Endodermal cell (in vitro differentiated cells): ENCODE measurements at regions not wholly inside any gene's neighbourhood (a gene's known extent, or its start where the extent isn't known, plus 50 kb on each side); places are given as distances from the start of the nearest gene placed in this dataset.

Experiments used
- DNase-seq: peaks from one replicate; pipeline ENCODE4 v3.0.0-alpha.2; 2017
- H3K27ac ChIP-seq: 2 replicates; pipeline ENCODE4 v1.5.1; 2013; ENCODE audit warnings: mild to moderate bottlenecking, low read depth, low read length, moderate library complexity
- H3K27me3 ChIP-seq: 2 replicates; pipeline ENCODE4 v1.6.1; 2013; ENCODE audit warnings: mild to moderate bottlenecking, low read length, moderate library complexity; ENCODE audit not compliant: insufficient read depth, control insufficient read depth, poor library complexity, severe bottlenecking
- H3K36me3 ChIP-seq: 2 replicates; pipeline ENCODE4 v1.7.0; 2013; ENCODE audit warnings: mild to moderate bottlenecking, low read length, moderate library complexity; ENCODE audit not compliant: control insufficient read depth, insufficient read depth
- H3K4me1 ChIP-seq: one replicate; pipeline ENCODE4 v1.7.0; 2013; ENCODE audit warnings: low read length; ENCODE audit not compliant: control insufficient read depth, insufficient read depth
- H3K4me3 ChIP-seq: 2 replicates; pipeline ENCODE4 v1.5.1; 2013; ENCODE audit warnings: mild to moderate bottlenecking, low read length, moderate library complexity
- H3K9ac ChIP-seq: 2 replicates; pipeline ENCODE4 v1.6.1; 2013; ENCODE audit warnings: mild to moderate bottlenecking, low read length, moderate library complexity; ENCODE audit not compliant: poor library complexity, severe bottlenecking; ENCODE audit errors: extremely low read depth
- H3K9me3 ChIP-seq: 2 replicates; pipeline ENCODE4 v1.6.1; 2013; ENCODE audit warnings: mild to moderate bottlenecking, low read length, moderate library complexity; ENCODE audit not compliant: control insufficient read depth
- H3K27ac Mint-ChIP-seq: 2 replicates; pipeline ENCODE4 v1.8.0; 2020; ENCODE audit warnings: mixed read lengths
- H3K27me3 Mint-ChIP-seq: 2 replicates; pipeline ENCODE4 v1.8.0; 2021; ENCODE audit warnings: mild to moderate bottlenecking, mixed read lengths; ENCODE audit not compliant: insufficient read depth
- H3K36me3 Mint-ChIP-seq: 2 replicates; pipeline ENCODE4 v1.8.0; 2020; ENCODE audit warnings: low read depth, mixed read lengths
- H3K4me1 Mint-ChIP-seq: 2 replicates; pipeline ENCODE4 v1.8.0; 2020; ENCODE audit warnings: mixed read lengths
- H3K4me3 Mint-ChIP-seq: 2 replicates; pipeline ENCODE4 v1.8.0; 2020; ENCODE audit warnings: mild to moderate bottlenecking, moderate library complexity, mixed read lengths
- H3K9me3 Mint-ChIP-seq: 2 replicates; pipeline ENCODE4 v1.8.0; 2020; ENCODE audit warnings: mild to moderate bottlenecking, mixed read lengths
- WGBS, 2 experiments: methylation state at CpG; one replicate each; pipeline versions ENCODE4 v1.1.5 to v1.1.7; 2013; ENCODE audit warnings: missing lambda C conversion rate in 2 of 2, mixed read lengths in 1 of 2; ENCODE audit not compliant: insufficient coverage in 1 of 2, insufficient read length in 1 of 2; 5-methylcytosine and 5-hydroxymethylcytosine counted together
- TF ChIP-seq, protein P1 (sequence below): fragments of 200-600 bp; sonication (generic); conservative IDR thresholded peaks from 2 replicates; pipeline ENCODE4 v1.5.0; 2021; ENCODE audit warnings: antibody characterized with exemption, mild to moderate bottlenecking

DNA sequence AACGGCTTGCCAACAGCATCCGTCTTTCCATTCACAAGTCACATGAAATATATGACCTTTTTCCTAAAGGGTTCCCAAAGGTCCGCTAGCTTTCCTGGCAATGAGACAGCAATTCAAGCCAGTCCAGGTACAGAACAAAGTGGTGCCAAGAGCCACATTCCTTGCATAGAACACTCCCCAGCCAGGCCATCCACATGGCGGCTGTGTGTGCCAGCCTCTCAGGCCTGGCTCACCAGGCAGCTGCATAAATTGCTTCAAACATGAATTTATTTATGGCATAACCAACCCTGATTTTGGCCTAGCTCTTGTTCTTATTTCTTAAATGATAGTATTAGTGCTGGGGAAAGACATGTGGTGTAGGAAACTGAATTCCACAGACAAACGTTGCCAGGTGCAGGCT is 63.7 kb upstream of the CREB5 start:
- H3K36me3 ChIP-seq = no peaks in the 10 kb centered on the region
- TF ChIP-seq, protein P1, sequence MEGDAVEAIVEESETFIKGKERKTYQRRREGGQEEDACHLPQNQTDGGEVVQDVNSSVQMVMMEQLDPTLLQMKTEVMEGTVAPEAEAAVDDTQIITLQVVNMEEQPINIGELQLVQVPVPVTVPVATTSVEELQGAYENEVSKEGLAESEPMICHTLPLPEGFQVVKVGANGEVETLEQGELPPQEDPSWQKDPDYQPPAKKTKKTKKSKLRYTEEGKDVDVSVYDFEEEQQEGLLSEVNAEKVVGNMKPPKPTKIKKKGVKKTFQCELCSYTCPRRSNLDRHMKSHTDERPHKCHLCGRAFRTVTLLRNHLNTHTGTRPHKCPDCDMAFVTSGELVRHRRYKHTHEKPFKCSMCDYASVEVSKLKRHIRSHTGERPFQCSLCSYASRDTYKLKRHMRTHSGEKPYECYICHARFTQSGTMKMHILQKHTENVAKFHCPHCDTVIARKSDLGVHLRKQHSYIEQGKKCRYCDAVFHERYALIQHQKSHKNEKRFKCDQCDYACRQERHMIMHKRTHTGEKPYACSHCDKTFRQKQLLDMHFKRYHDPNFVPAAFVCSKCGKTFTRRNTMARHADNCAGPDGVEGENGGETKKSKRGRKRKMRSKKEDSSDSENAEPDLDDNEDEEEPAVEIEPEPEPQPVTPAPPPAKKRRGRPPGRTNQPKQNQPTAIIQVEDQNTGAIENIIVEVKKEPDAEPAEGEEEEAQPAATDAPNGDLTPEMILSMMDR = no peak
- 89 to 94% methylated on average over 5 of the region's 5 CpGs for WGBS, 2 experiments
- no peaks in the 10 kb centered on the region for H3K9me3 ChIP-seq
- no peak overlapping the region for H3K4me3 ChIP-seq
- Mint-ChIP-seq H3K4me3 (no peak overlapping the region), H3K27ac (no peak overlapping the region), H3K36me3 (no peaks in the 10 kb centered on the region), H3K4me1 (no peaks in the 10 kb centered on the region), H3K27me3 (no peaks in the 10 kb centered on the region), H3K9me3 (peaks cover 4% of the 10 kb centered on the region)
- H3K4me1 ChIP-seq = no peaks in the 10 kb centered on the region
- no peak overlapping the region for H3K9ac ChIP-seq
- H3K27me3 ChIP-seq = no peaks in the 10 kb centered on the region
- no peak for DNase-seq
- no peak overlapping the region for H3K27ac ChIP-seq

DNA sequence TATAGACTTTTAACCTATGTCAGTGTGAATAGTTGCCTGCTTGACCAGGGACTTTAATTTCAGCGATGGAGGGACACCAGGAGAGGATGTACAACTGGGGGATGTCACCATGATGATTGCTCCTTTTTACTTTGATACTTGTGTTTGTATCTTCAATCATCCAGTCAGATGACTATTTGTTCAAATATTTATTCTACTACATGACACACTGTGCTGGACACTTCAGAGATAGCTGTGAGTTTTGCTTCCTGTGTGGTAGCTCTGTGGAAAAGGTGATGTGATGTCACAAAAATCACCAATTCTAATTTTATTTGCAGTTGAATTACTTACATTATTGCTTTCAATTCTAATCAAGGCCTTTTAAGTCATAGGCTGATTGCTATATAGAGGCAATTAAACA is 62.7 kb upstream of the CREB5 start:
- Histone ChIP-seq H3K4me1 (no peaks in the 10 kb centered on the region), H3K4me3 (no peak overlapping the region), H3K27me3 (no peaks in the 10 kb centered on the region), H3K27ac (no peak overlapping the region), H3K9me3 (no peaks in the 10 kb centered on the region), H3K9ac (no peak overlapping the region), H3K36me3 (no peaks in the 10 kb centered on the region)
- H3K9me3 Mint-ChIP-seq = peaks cover 2% of the 10 kb centered on the region
- no peak for DNase-seq
- H3K4me1 Mint-ChIP-seq = no peaks in the 10 kb centered on the region
- TF ChIP-seq, protein P1 = no peak
- 100% methylated on average over 1 of the region's 1 CpG; no CpG with 5 or more reads in 1 of the 2 experiments for WGBS, 2 experiments
- no peaks in the 10 kb centered on the region for H3K27me3 Mint-ChIP-seq
- H3K27ac Mint-ChIP-seq = no peak overlapping the region
- no peaks in the 10 kb centered on the region for H3K36me3 Mint-ChIP-seq
- no peak overlapping the region for H3K4me3 Mint-ChIP-seq

DNA sequence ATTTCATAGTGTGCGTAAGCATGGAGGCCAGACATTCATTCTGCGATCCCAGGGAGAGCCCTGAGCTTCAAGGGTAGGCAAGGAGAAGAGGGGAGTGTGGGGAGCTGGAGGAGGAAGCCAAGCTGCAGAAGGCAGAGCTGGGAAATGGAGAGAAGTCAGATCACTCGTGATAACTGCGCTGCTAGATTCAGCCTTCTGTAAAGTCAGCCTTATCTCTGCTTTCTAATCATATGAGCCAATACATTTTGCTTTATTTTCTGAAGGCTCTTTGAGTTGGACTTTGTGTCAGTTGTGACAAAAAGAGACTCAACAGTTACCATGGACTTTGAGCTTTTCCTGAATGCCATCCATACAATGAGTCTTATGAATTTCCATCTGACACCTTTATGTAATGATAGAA is 61.7 kb upstream of the CREB5 start:
- WGBS, 2 experiments = 94 to 99% methylated on average over 4 of the region's 4 CpGs
- peaks cover 2% of the 10 kb centered on the region for H3K9me3 Mint-ChIP-seq
- TF ChIP-seq, protein P1 = no peak
- Histone ChIP-seq H3K27me3 (no peaks in the 10 kb centered on the region), H3K4me1 (no peaks in the 10 kb centered on the region), H3K4me3 (no peak overlapping the region), H3K36me3 (no peaks in the 10 kb centered on the region), H3K9ac (no peak overlapping the region), H3K27ac (no peak overlapping the region), H3K9me3 (no peaks in the 10 kb centered on the region)
- H3K4me3 Mint-ChIP-seq = no peak overlapping the region
- no peaks in the 10 kb centered on the region for H3K36me3 Mint-ChIP-seq
- H3K27me3 Mint-ChIP-seq = no peaks in the 10 kb centered on the region
- H3K27ac Mint-ChIP-seq = no peak overlapping the region
- no peaks in the 10 kb centered on the region for H3K4me1 Mint-ChIP-seq
- DNase-seq = no peak
